OCI-LY3 (cell line): ENCODE measurements at regions not wholly inside any gene's neighbourhood (a gene's known extent, or its start where the extent isn't known, plus 50 kb on each side); places are given as distances from the start of the nearest gene placed in this dataset.

Source experiments
- CTCF ChIP-seq: fragments of 200-600, 300-600 bp; sonication (generic); IDR thresholded peaks from 2 replicates; pipeline ENCODE4 v1.5.1; 2014; ENCODE audit warnings: antibody characterized with exemption, low read length, low read depth
- EZH2phosphoT487 ChIP-seq: fragments of 200-600 bp; shearing (Covaris generic); IDR thresholded peaks from 2 replicates; pipeline ENCODE4 v1.6.1; 2018; ENCODE audit warnings: antibody characterized with exemption, mixed run types, low read depth

DNA sequence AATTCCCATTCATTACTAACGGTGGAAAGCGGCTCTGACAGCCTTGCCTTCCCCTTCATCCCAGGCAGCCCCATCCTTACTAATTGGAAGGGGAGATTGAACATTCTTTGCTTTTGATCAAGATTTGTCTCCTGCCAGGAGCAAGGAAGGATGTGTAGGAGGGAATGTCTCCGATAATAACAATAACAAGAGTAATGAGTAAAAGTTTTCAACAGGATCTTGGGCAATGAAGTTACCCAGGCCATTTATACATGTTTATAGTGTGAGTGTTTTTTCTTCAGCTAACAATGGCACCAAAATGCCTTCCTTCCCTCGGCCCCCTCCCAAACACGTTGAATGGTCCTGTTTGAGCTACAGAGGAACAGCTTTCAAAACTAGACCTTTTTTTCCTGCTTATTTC is 83.8 kb downstream of the GATA6 start:
- TF ChIP-seq CTCF (no peak), EZH2phosphoT487 (no peak)
